ENCODE measurements at regions not wholly inside any gene's neighbourhood (a gene's known extent, or its start where the extent isn't known, plus 50 kb on each side); places are given as distances from the start of the nearest gene placed in this dataset.

DNA sequence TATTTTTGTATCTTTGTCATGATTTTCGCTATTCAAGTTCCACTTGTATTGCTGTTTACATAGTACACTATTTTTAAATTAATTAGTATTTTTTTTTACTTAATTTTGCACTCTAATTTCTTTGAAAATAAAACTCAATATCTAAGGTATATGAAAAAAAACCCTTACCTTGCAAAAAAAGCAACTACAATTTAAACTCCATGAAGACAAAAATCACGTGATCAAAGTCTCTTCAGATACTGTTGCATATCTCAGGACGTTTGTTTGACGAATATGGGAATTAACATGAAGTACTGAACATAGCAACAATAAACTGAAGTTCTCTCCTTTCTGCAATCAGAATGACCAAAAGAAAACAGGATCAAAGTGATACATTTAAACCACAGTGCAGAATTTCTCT, 968.4 kb upstream of the SEL1L start:
- 77 to 86% methylated on average over 4 of the region's 4 CpGs for WGBS, 2 donors (ENCODE audit: low coverage in 1 of 2)
- TF ChIP-seq EP300 (IDR thresholded peaks at IDR 0.05; ENCODE audit: low read depth) = no peak
- TF ChIP-seq, protein P1, sequence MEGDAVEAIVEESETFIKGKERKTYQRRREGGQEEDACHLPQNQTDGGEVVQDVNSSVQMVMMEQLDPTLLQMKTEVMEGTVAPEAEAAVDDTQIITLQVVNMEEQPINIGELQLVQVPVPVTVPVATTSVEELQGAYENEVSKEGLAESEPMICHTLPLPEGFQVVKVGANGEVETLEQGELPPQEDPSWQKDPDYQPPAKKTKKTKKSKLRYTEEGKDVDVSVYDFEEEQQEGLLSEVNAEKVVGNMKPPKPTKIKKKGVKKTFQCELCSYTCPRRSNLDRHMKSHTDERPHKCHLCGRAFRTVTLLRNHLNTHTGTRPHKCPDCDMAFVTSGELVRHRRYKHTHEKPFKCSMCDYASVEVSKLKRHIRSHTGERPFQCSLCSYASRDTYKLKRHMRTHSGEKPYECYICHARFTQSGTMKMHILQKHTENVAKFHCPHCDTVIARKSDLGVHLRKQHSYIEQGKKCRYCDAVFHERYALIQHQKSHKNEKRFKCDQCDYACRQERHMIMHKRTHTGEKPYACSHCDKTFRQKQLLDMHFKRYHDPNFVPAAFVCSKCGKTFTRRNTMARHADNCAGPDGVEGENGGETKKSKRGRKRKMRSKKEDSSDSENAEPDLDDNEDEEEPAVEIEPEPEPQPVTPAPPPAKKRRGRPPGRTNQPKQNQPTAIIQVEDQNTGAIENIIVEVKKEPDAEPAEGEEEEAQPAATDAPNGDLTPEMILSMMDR (IDR thresholded peaks at IDR 0.05) = no peak
- TF ChIP-seq POLR2AphosphoS5 (IDR thresholded peaks at IDR 0.05) = no peak
- TF ChIP-seq POLR2A (IDR thresholded peaks at IDR 0.05) = no peak
- intact Hi-C loops (cut with DNase I; ENCODE audit: low total_unique reads) = no loop called here
- Histone ChIP-seq H3K9me3 (no peaks in the 10 kb centered on the region), H3K27me3 (no peaks in the 10 kb centered on the region), H3K4me1 (no peaks in the 10 kb centered on the region), H3K36me3 (no peaks in the 10 kb centered on the region), H3K27ac (no peak overlapping the region), H3K4me3 (no peak overlapping the region)
- in situ Hi-C loops (cut with MboI; ENCODE audit: low pct_ligation_motif_present in 1 of 4, low pct_unique_long_range_greater_than_20kb in 1 of 4, low sequenced_read_pairs in 3 of 4) = no loop called here
- DNase-seq = no peak

DNA sequence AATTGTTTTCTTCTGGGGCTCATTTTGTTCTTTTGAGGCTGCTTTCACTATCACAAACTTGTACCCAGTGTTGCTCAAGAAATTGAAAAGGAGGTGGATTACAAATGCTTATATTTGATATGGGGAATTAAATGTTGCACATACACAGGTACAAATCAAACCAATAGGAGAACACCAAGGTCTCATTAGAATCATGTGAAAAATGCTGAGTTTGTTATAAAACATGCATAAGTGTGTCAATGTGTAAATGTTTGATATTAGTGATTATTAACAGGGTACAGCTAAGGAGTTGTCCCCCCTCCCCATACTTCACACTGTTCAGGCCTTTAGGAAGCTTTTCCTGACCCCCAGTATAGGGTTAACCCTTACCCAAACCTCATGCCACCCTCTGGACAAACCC, 971.2 kb upstream of the SEL1L start:
- no peaks in the 10 kb centered on the region for H3K27me3 ChIP-seq
- H3K4me3 ChIP-seq = no peak overlapping the region
- TF ChIP-seq, protein P1 (IDR thresholded peaks at IDR 0.05) = no peak
- TF ChIP-seq POLR2AphosphoS5 (IDR thresholded peaks at IDR 0.05) (no peak), POLR2A (IDR thresholded peaks at IDR 0.05) (no peak), EP300 (IDR thresholded peaks at IDR 0.05; ENCODE audit: low read depth) (no peak)
- in situ Hi-C loops (cut with MboI; ENCODE audit: low pct_ligation_motif_present in 1 of 4, low pct_unique_long_range_greater_than_20kb in 1 of 4, low sequenced_read_pairs in 3 of 4) (no loop called here), intact Hi-C loops (cut with DNase I; ENCODE audit: low total_unique reads) (no loop called here)
- no peak for DNase-seq
- H3K4me1 ChIP-seq = no peaks in the 10 kb centered on the region
- H3K27ac ChIP-seq = no peak overlapping the region
- no peaks in the 10 kb centered on the region for H3K36me3 ChIP-seq
- no peaks in the 10 kb centered on the region for H3K9me3 ChIP-seq

DNA sequence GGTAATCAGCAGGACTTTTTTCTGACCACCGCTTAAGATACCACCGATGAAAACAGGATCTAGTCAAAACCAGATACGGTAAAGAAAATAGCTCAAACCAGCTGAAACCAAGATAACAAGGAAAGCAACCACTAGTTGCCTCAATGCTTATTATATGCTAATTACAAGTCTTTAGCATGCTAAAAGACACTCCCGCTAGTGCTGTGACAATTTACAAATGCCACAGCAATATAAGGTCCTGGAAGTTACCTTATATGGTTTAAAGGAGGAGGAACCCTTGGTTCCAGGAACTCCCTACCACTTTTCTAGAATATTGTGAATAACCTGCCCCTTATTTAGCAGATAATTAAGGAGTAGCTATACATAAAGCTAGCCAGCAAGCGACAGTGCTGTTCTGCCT, 976.4 kb upstream of the SEL1L start:
- DNase-seq = no peak
- 87 to 100% methylated on average over 4 to 5 of the region's 5 CpGs for WGBS, 2 donors (ENCODE audit: low coverage in 1 of 2)
- in situ Hi-C loops (cut with MboI; ENCODE audit: low pct_ligation_motif_present in 1 of 4, low pct_unique_long_range_greater_than_20kb in 1 of 4, low sequenced_read_pairs in 3 of 4) (no loop called here), intact Hi-C loops (cut with DNase I; ENCODE audit: low total_unique reads) (no loop called here)
- TF ChIP-seq POLR2A (IDR thresholded peaks at IDR 0.05) = no peak
- TF ChIP-seq POLR2AphosphoS5 (IDR thresholded peaks at IDR 0.05) = no peak
- TF ChIP-seq EP300 (IDR thresholded peaks at IDR 0.05; ENCODE audit: low read depth) = no peak
- TF ChIP-seq, protein P1 (IDR thresholded peaks at IDR 0.05) = no peak
- no peaks in the 10 kb centered on the region for H3K36me3 ChIP-seq
- no peak overlapping the region for H3K27ac ChIP-seq
- H3K27me3 ChIP-seq = no peaks in the 10 kb centered on the region
- no peak overlapping the region for H3K4me3 ChIP-seq
- no peaks in the 10 kb centered on the region for H3K9me3 ChIP-seq
- H3K4me1 ChIP-seq = no peaks in the 10 kb centered on the region

DNA sequence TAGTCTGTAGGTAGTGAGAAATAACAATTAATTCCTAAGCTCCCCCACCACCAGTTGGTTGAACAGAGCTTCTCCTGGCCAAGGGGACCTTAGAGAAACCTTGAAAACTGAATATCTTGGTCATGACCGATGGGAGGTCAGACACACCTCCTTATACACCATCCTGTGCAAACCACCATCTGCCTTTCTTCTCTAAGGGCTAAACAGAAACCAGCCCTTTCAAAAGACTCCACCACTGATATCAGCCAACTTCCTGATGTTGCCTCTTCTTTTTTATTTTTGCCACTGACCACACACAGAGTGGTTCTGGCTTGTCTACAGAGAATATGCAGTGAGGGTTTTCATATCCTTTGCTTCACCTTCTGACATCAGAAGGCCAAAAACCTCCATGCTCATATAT, 977.7 kb upstream of the SEL1L start:
- intact Hi-C loops (cut with DNase I; ENCODE audit: low total_unique reads) = no loop called here
- in situ Hi-C loops (cut with MboI; ENCODE audit: low pct_ligation_motif_present in 1 of 4, low pct_unique_long_range_greater_than_20kb in 1 of 4, low sequenced_read_pairs in 3 of 4) = no loop called here
- 78% methylated on average over 1 of the region's 1 CpG; no CpG with 5 or more reads in 1 of the 2 donors for WGBS, 2 donors (ENCODE audit: low coverage in 1 of 2)
- no peaks in the 10 kb centered on the region for H3K4me1 ChIP-seq
- H3K36me3 ChIP-seq = no peaks in the 10 kb centered on the region
- no peaks in the 10 kb centered on the region for H3K9me3 ChIP-seq
- no peak for TF ChIP-seq POLR2A (IDR thresholded peaks at IDR 0.05)
- TF ChIP-seq POLR2AphosphoS5 (IDR thresholded peaks at IDR 0.05) = no peak
- TF ChIP-seq, protein P1 (IDR thresholded peaks at IDR 0.05) = no peak
- TF ChIP-seq EP300 (IDR thresholded peaks at IDR 0.05; ENCODE audit: low read depth) = no peak
- H3K27me3 ChIP-seq = no peaks in the 10 kb centered on the region
- H3K27ac ChIP-seq = no peak overlapping the region
- DNase-seq = no peak
- H3K4me3 ChIP-seq = no peak overlapping the region

All from transverse colon (tissue), 4 donors.